Psoas muscle (tissue), 7 donors: ENCODE measurements at regions not wholly inside any gene's neighbourhood (a gene's known extent, or its start where the extent isn't known, plus 50 kb on each side); places are given as distances from the start of the nearest gene placed in this dataset.

Experiments used
- ATAC-seq, 4 donors: fragments of 200-7000 bp; cut with Tn5 transposase; one replicate each; pipeline ENCODE4 v1.9.1; 2020; ENCODE audit warnings: moderate library complexity in 3 of 4, mild to moderate bottlenecking in 2 of 4
- DNase-seq, 2 donors: peaks; one replicate each; pipeline ENCODE4 v3.0.0-alpha.2; 2020
- H3K27ac ChIP-seq: fragments of 200-600 bp; one replicate; pipeline ENCODE4 v1.8.0; 2022
- H3K27me3 ChIP-seq, 3 donors: fragments of 200-600 bp in 1 of 3; one replicate each; pipeline versions ENCODE4 v1.6.1 to v1.8.0; 2013 to 2022; ENCODE audit warnings: low read length in 2 of 3, mild to moderate bottlenecking in 2 of 3, moderate library complexity in 1 of 3; ENCODE audit not compliant: insufficient read depth in 3 of 3
- H3K36me3 ChIP-seq, 2 donors: fragments of 200-600 bp in 1 of 2; one replicate each; pipeline versions ENCODE4 v1.6.1 to v1.8.0; 2013 to 2022; ENCODE audit warnings: low read depth in 1 of 2, mild to moderate bottlenecking in 1 of 2, moderate library complexity in 1 of 2; ENCODE audit not compliant: insufficient read depth in 1 of 2
- H3K4me1 ChIP-seq: fragments of 200-600 bp; one replicate; pipeline ENCODE4 v1.8.0; 2022
- H3K4me3 ChIP-seq: fragments of 200-600 bp; one replicate; pipeline ENCODE4 v1.8.0; 2022; ENCODE audit warnings: mild to moderate bottlenecking
- H3K9me3 ChIP-seq: fragments of 200-600 bp; one replicate; pipeline ENCODE4 v1.8.0; 2022
- CTCF ChIP-seq: fragments of 200-600 bp; IDR thresholded peaks from one replicate; pipeline ENCODE4 v1.8.0; 2022; ENCODE audit warnings: antibody characterized with exemption
- WGBS, 3 donors: extraction: QIAGEN DNeasy Blood & Tissue Kit; methylation state at CpG; one replicate each; pipeline versions ENCODE4 v1.1.6 to v1.1.7; 2013; 5-methylcytosine and 5-hydroxymethylcytosine counted together
- intact Hi-C, 2 donors: fragments of 100-400 bp; cut with DNase I; formaldehyde crosslinking; loops; one replicate each; pipeline versions ENCODE4 v1.11.0 to v1.14.2; 2022
- donor health status: healthy with polysubstance abuse.
- donor health status: DM: no; HTN: no; CAD: no; lungs with moderate emphysema.
- donor health status: Bipolar disorder and iron deficiency.
- donor health status: healthy.
- donor health status: DM: yes; HTN: yes; CAD: no.
- donor health status: DM: no; HTN: no; CAD: no.
- donor health status: DM: yes; HTN: yes; CAD: no.

GRCh38 chr5:166165596-166165995 lies 2125.8 kb upstream of the WWC1 start:
- intact Hi-C loops: no loop called here
- ATAC-seq: no peak
- Histone ChIP-seq H3K4me3 (no peak overlapping the region), H3K36me3 (no peaks in the 10 kb centered on the region), H3K4me1 (no peaks in the 10 kb centered on the region), H3K27ac (no peak overlapping the region), H3K9me3 (no peaks in the 10 kb centered on the region), H3K27me3 (no peaks in the 10 kb centered on the region)
- WGBS, 3 donors: 25 to 43% (median 34%) methylated on average over 4 of the region's 4 CpGs
- DNase-seq: no peak
- TF ChIP-seq CTCF: no peak

GRCh38 chr5:166166071-166166470 lies 2125.4 kb upstream of the WWC1 start:
- H3K4me3 ChIP-seq: no peak overlapping the region
- DNase-seq (no peak), ATAC-seq (no peak)
- no peaks in the 10 kb centered on the region for H3K9me3 ChIP-seq
- no peaks in the 10 kb centered on the region for H3K27me3 ChIP-seq
- intact Hi-C loops: no loop called here
- H3K4me1 ChIP-seq: no peaks in the 10 kb centered on the region
- TF ChIP-seq CTCF: no peak
- 57 to 58% (median 57%) methylated on average over 5 of the region's 5 CpGs for WGBS, 3 donors
- no peaks in the 10 kb centered on the region for H3K36me3 ChIP-seq
- no peak overlapping the region for H3K27ac ChIP-seq

- no peak for ATAC-seq
- no peak for DNase-seq
- H3K4me3 ChIP-seq: no peak overlapping the region
- H3K4me1 ChIP-seq: no peaks in the 10 kb centered on the region
- no peaks in the 10 kb centered on the region for H3K9me3 ChIP-seq
- H3K27me3 ChIP-seq: no peaks in the 10 kb centered on the region
- intact Hi-C loops: no loop called here
- no peak for TF ChIP-seq CTCF
- 61 to 70% (median 64%) methylated on average over 4 of the region's 4 CpGs for WGBS, 3 donors
- H3K27ac ChIP-seq: no peak overlapping the region
- H3K36me3 ChIP-seq: no peaks in the 10 kb centered on the region
Measured at GRCh38 chr5:166172597-166172996, 2118.8 kb upstream of the WWC1 start.

GRCh38 chr5:166178411-166179080 lies 2112.9 kb upstream of the WWC1 start:
- H3K27me3 ChIP-seq: no peaks in the 10 kb centered on the region
- H3K9me3 ChIP-seq: no peaks in the 10 kb centered on the region
- no peaks in the 10 kb centered on the region for H3K36me3 ChIP-seq
- no peaks in the 10 kb centered on the region for H3K4me1 ChIP-seq
- ATAC-seq (no peak), DNase-seq (no peak)
- WGBS, 3 donors: 30 to 41% (median 32%) methylated on average over 8 of the region's 8 CpGs
- intact Hi-C loops: no loop called here
- TF ChIP-seq CTCF: no peak
- H3K4me3 ChIP-seq: no peak overlapping the region
- no peak overlapping the region for H3K27ac ChIP-seq

GRCh38 chr5:166185185-166185584 lies 2106.3 kb upstream of the WWC1 start:
- intact Hi-C loops: no loop called here
- no peaks in the 10 kb centered on the region for H3K9me3 ChIP-seq
- H3K27me3 ChIP-seq: no peaks in the 10 kb centered on the region
- no peak for TF ChIP-seq CTCF
- WGBS, 3 donors: 43 to 49% (median 43%) methylated on average over 10 of the region's 10 CpGs
- no peak overlapping the region for H3K27ac ChIP-seq
- H3K36me3 ChIP-seq: no peaks in the 10 kb centered on the region
- DNase-seq (no peak), ATAC-seq (no peak)
- no peak overlapping the region for H3K4me3 ChIP-seq
- H3K4me1 ChIP-seq: no peaks in the 10 kb centered on the region
